CD4-positive, alpha-beta T cell (primary cell): ENCODE measurements at regions not wholly inside any gene's neighbourhood (a gene's known extent, or its start where the extent isn't known, plus 50 kb on each side); places are given as distances from the start of the nearest gene placed in this dataset.

ENCODE experiments used
- ATAC-seq: fragments of 200-7000 bp; cut with Tn5 transposase; one replicate; pipeline ENCODE4 v1.10.0; 2022; ENCODE audit warnings: mild to moderate bottlenecking; ENCODE audit not compliant: poor library complexity
- CTCF ChIA-PET: fragments of 350-600 bp; sonication (Branson Sonifier 250); formaldehyde crosslinking; loops from one replicate; lab custom pipeline; 2021; ENCODE audit warnings: antibody characterized with exemption, inconsistent platforms; lab: Charles Lee
- POLR2A ChIA-PET: fragments of 350-600 bp; sonication (Branson Sonifier 250); formaldehyde crosslinking; loops from one replicate; lab custom pipeline; 2021; ENCODE audit warnings: antibody characterized with exemption, inconsistent platforms; lab: Charles Lee
- DNase-seq, 14 experiments: peaks; one replicate each; pipeline ENCODE4 v3.0.0-alpha.2; 2013 to 2020; ENCODE audit warnings: mixed read lengths in 2 of 14
- H3K27ac ChIP-seq, 2 donors: one replicate each; pipeline versions ENCODE4 v1.5.1 to v1.7.0; 2013; ENCODE audit warnings: low read length in 2 of 2, low read depth in 1 of 2, mild to moderate bottlenecking in 1 of 2
- H3K27me3 ChIP-seq, 2 experiments: 1 replicate in 1 of 2; 2 replicates in 1 of 2; pipeline versions ENCODE4 v1.6.1 to v1.7.0; 2013; ENCODE audit warnings: low read length in 2 of 2, control low read depth in 1 of 2, mild to moderate bottlenecking in 1 of 2, moderate library complexity in 1 of 2; ENCODE audit not compliant: insufficient read depth in 2 of 2, control insufficient read depth in 1 of 2
- H3K36me3 ChIP-seq: one replicate; pipeline ENCODE4 v1.6.1; 2013; ENCODE audit warnings: low read length, control low read depth; ENCODE audit not compliant: insufficient read depth
- H3K4me1 ChIP-seq: one replicate; pipeline ENCODE4 v1.6.1; 2013; ENCODE audit warnings: low read length, control low read depth; ENCODE audit not compliant: insufficient read depth
- H3K4me3 ChIP-seq: one replicate; pipeline ENCODE4 v1.5.1; 2013; ENCODE audit warnings: mild to moderate bottlenecking, low read length, moderate library complexity
- H3K9me3 ChIP-seq, 2 experiments: 1 replicate in 1 of 2; 2 replicates in 1 of 2; pipeline versions ENCODE4 v1.6.1 to v1.7.0; 2013; ENCODE audit warnings: low read length in 2 of 2, mild to moderate bottlenecking in 2 of 2, control low read depth in 1 of 2, moderate library complexity in 1 of 2; ENCODE audit not compliant: control insufficient read depth in 1 of 2, insufficient read depth in 1 of 2
- H3K27ac Mint-ChIP-seq: one replicate; pipeline ENCODE4 v1.8.0; 2020; ENCODE audit warnings: mixed read lengths
- H3K27me3 Mint-ChIP-seq: one replicate; pipeline ENCODE4 v1.8.0; 2021; ENCODE audit warnings: mixed read lengths
- H3K36me3 Mint-ChIP-seq: one replicate; pipeline ENCODE4 v1.8.0; 2021; ENCODE audit warnings: low read depth, mixed read lengths
- H3K4me1 Mint-ChIP-seq: one replicate; pipeline ENCODE4 v1.8.0; 2021; ENCODE audit warnings: low read depth, mixed read lengths
- H3K4me3 Mint-ChIP-seq: one replicate; pipeline ENCODE4 v1.8.0; 2020; ENCODE audit warnings: mild to moderate bottlenecking, mixed read lengths
- H3K9me3 Mint-ChIP-seq: one replicate; pipeline ENCODE4 v1.8.0; 2020; ENCODE audit warnings: mixed read lengths
- intact Hi-C, 2 experiments: fragments of 100-400 bp; cut with DNase I in 1 of 2; cut with micrococcal nuclease in 1 of 2; formaldehyde crosslinking; loops; one replicate each; pipeline versions ENCODE4 v1.15.1 to v1.9.0; 2023 to 2025; cut with DNase I, micrococcal nuclease
- TF ChIP-seq, protein P1 (sequence below): fragments of 200-600 bp; IDR thresholded peaks from one replicate; pipeline ENCODE4 v1.8.0; 2022; ENCODE audit warnings: antibody characterized with exemption, mild to moderate bottlenecking

DNA sequence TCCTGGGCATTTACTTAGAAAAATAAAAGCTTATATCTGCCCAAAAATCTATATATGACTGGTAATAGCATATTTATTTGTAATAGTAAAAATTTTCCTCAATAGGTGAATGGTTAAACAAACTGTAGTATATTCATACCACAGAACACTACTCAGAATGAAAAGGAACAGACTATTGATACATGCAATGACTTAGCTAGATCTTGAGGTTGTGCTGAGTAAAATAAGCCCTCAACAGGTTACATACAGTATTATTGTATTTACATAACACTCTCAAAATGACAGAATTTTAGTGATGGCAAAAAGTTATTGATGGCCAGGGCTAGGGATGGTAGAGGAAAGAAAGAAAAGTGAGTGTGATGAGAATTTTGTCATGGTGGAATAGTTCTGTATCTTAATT is 178.4 kb downstream of the BMP4 start:
- ChIA-PET POLR2A (no interaction called here), CTCF (no interaction called here)
- H3K9me3 Mint-ChIP-seq: no peaks in the 10 kb centered on the region
- Histone ChIP-seq H3K36me3 (no peaks in the 10 kb centered on the region), H3K27me3 (no peaks in the 10 kb centered on the region), H3K27ac (no peak overlapping the region), H3K4me3 (no peak overlapping the region), H3K9me3 (no peaks in the 10 kb centered on the region), H3K4me1 (no peaks in the 10 kb centered on the region)
- DNase-seq: no peak
- TF ChIP-seq, protein P1, sequence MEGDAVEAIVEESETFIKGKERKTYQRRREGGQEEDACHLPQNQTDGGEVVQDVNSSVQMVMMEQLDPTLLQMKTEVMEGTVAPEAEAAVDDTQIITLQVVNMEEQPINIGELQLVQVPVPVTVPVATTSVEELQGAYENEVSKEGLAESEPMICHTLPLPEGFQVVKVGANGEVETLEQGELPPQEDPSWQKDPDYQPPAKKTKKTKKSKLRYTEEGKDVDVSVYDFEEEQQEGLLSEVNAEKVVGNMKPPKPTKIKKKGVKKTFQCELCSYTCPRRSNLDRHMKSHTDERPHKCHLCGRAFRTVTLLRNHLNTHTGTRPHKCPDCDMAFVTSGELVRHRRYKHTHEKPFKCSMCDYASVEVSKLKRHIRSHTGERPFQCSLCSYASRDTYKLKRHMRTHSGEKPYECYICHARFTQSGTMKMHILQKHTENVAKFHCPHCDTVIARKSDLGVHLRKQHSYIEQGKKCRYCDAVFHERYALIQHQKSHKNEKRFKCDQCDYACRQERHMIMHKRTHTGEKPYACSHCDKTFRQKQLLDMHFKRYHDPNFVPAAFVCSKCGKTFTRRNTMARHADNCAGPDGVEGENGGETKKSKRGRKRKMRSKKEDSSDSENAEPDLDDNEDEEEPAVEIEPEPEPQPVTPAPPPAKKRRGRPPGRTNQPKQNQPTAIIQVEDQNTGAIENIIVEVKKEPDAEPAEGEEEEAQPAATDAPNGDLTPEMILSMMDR: no peak
- H3K36me3 Mint-ChIP-seq: no peaks in the 10 kb centered on the region
- H3K4me3 Mint-ChIP-seq: no peak overlapping the region
- no peaks in the 10 kb centered on the region for H3K27me3 Mint-ChIP-seq
- intact Hi-C loops: no loop called here
- no peak overlapping the region for H3K27ac Mint-ChIP-seq
- ATAC-seq: no peak
- H3K4me1 Mint-ChIP-seq: no peaks in the 10 kb centered on the region

DNA sequence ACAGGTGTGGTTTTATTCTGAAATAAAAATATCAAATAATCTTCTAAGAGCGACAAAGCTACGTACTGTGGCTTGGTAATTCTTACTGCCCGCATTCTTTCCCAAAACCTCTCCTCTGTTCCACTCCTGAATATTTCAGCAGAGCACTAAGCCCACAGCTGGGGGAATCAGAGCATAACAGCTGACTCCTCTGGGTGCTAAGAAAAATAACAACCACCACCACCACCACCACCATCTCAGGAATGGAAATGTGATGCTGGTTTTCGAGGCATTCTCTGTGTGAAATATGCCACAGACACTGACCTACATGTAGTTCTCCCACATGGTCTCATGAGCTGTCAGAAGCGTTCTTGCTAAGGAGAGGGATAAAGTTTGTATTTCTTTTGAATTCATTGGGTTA is 183.7 kb downstream of the BMP4 start:
- Mint-ChIP-seq H3K27ac (no peak overlapping the region), H3K36me3 (no peaks in the 10 kb centered on the region), H3K27me3 (no peaks in the 10 kb centered on the region), H3K4me3 (no peak overlapping the region), H3K4me1 (no peaks in the 10 kb centered on the region), H3K9me3 (no peaks in the 10 kb centered on the region)
- no peak for DNase-seq
- no peaks in the 10 kb centered on the region for H3K27me3 ChIP-seq
- TF ChIP-seq, protein P1: no peak
- no peak overlapping the region for H3K27ac ChIP-seq
- ChIA-PET CTCF (no interaction called here), POLR2A (no interaction called here)
- intact Hi-C loops: no loop called here
- peaks cover 0 to 4% of the 10 kb centered on the region in 2 experiments for H3K9me3 ChIP-seq
- H3K36me3 ChIP-seq: no peaks in the 10 kb centered on the region
- no peaks in the 10 kb centered on the region for H3K4me1 ChIP-seq
- H3K4me3 ChIP-seq: no peak overlapping the region
- no peak for ATAC-seq

DNA sequence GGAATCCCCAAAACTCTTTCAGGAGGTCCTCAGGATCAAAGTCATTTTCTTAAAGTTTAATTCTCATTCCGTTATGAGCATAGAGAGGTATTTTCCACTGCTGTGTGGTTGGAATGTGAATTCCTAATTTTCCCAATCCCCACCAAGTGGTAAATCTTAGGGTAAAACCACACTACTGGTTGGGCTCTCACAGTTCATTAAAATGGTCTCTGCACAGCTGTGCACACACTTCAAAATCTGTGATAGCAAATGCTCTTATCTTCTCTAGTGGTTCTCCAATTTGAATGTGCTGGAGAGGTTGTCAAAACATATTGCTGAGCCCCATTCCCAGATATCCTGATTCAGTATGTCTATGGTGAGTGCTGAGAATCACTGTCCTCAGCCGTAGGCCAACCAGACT is 189.1 kb downstream of the BMP4 start:
- ChIA-PET CTCF (no interaction called here), POLR2A (no interaction called here)
- Mint-ChIP-seq H3K27ac (no peak overlapping the region), H3K9me3 (no peaks in the 10 kb centered on the region), H3K4me3 (no peak overlapping the region), H3K27me3 (no peaks in the 10 kb centered on the region), H3K4me1 (no peaks in the 10 kb centered on the region), H3K36me3 (no peaks in the 10 kb centered on the region)
- intact Hi-C loops: no loop called here
- no peak for DNase-seq
- H3K9me3 ChIP-seq: peaks cover 0 to 4% of the 10 kb centered on the region in 2 experiments
- no peaks in the 10 kb centered on the region for H3K4me1 ChIP-seq
- no peaks in the 10 kb centered on the region for H3K27me3 ChIP-seq
- TF ChIP-seq, protein P1: no peak
- H3K4me3 ChIP-seq: no peak overlapping the region
- H3K36me3 ChIP-seq: no peaks in the 10 kb centered on the region
- no peak overlapping the region for H3K27ac ChIP-seq
- no peak for ATAC-seq
